ENCODE measurements at regions not wholly inside any gene's neighbourhood (a gene's known extent, or its start where the extent isn't known, plus 50 kb on each side); places are given as distances from the start of the nearest gene placed in this dataset.

- TF ChIP-seq POLR2AphosphoS5 (IDR thresholded peaks at IDR 0.05; ENCODE audit: low read depth, low read length) (no peak), SIN3A (IDR thresholded peaks at IDR 0.05; ENCODE audit: borderline replicate concordance, insufficient read depth, low read length) (no peak)
Observed at GRCh38 chr9:135204177-135204576, 116.7 kb downstream of the OLFM1 start.
